IMR-90 (cell line): ENCODE measurements at regions not wholly inside any gene's neighbourhood (a gene's known extent, or its start where the extent isn't known, plus 50 kb on each side); places are given as distances from the start of the nearest gene placed in this dataset.

Source experiments
- ATAC-seq: fragments of 200-7000 bp; cut with Tn5 transposase; 2 replicates; pipeline ENCODE4 v1.9.1; 2020; ENCODE audit warnings: low read depth, mild to moderate bottlenecking, moderate library complexity
- BruUV-seq: library from RNA; stranded (reverse); fragments of 400-500 nt; replicated peaks from 2 replicates; lab custom pipeline; 2021; lab: Mats Ljungman, UMichigan
- CTCF ChIA-PET: fragments of 300-600 bp; formaldehyde crosslinking; extraction: SDS; loops from one replicate; lab custom pipeline; 2021; ENCODE audit warnings: antibody characterized with exemption; lab: Yijun Ruan, JAX
- POLR2A ChIA-PET: fragments of 300-600 bp; sonication (Branson Sonifier 250); formaldehyde crosslinking; loops from one replicate; lab custom pipeline; 2022; ENCODE audit warnings: antibody characterized with exemption; ENCODE audit not compliant: unreplicated experiment; lab: Charles Lee
- DNase-seq: peaks from one replicate; pipeline ENCODE4 v3.0.0; 2013
- H2AFZ ChIP-seq: replicated peaks from 2 replicates; pipeline ENCODE3; 2013; ENCODE audit warnings: low read length, mild to moderate bottlenecking; ENCODE audit not compliant: poor library complexity
- H2AK5ac ChIP-seq: 2 replicates; pipeline ENCODE4 v1.6.1; 2013; ENCODE audit warnings: low read depth, low read length, inconsistent platforms
- H2AK9ac ChIP-seq: replicated peaks from 2 replicates; pipeline ENCODE3; 2013; ENCODE audit warnings: mild to moderate bottlenecking, low read depth, low read length, moderate library complexity; ENCODE audit not compliant: poor library complexity
- H2BK120ac ChIP-seq: 2 replicates; pipeline ENCODE4 v1.6.1; 2013; ENCODE audit warnings: low read depth, low read length, inconsistent platforms
- H2BK15ac ChIP-seq: 3 replicates; pipeline ENCODE4 v1.6.1; 2013; ENCODE audit warnings: low read depth, low read length, inconsistent platforms
- H2BK20ac ChIP-seq: 2 replicates; pipeline ENCODE4 v1.6.1; 2013; ENCODE audit warnings: low read depth, mild to moderate bottlenecking, inconsistent platforms, low read length, moderate library complexity
- H2BK5ac ChIP-seq: 2 replicates; pipeline ENCODE4 v1.6.1; 2013; ENCODE audit warnings: mild to moderate bottlenecking, low read depth, low read length, inconsistent platforms; ENCODE audit not compliant: poor library complexity, severe bottlenecking
- H3K14ac ChIP-seq: replicated peaks from 2 replicates; pipeline ENCODE4 v1.6.1; 2013; ENCODE audit warnings: low read depth, low read length, inconsistent platforms
- H3K18ac ChIP-seq: 2 replicates; pipeline ENCODE4 v1.6.1; 2013; ENCODE audit warnings: low read depth, low read length, control low read depth
- H3K23ac ChIP-seq: 2 replicates; pipeline ENCODE4 v1.6.1; 2013; ENCODE audit warnings: low read depth, low read length, inconsistent platforms
- H3K27ac ChIP-seq: 2 replicates; pipeline ENCODE4 v1.5.1; 2013; ENCODE audit warnings: mild to moderate bottlenecking, control low read depth, low read length; ENCODE audit not compliant: insufficient read depth
- H3K27me3 ChIP-seq: 2 replicates; pipeline ENCODE4 v1.6.1; 2013; ENCODE audit warnings: low read length; ENCODE audit not compliant: control insufficient read depth, insufficient read depth
- H3K36me3 ChIP-seq: 2 replicates; pipeline ENCODE4 v1.6.1; 2013; ENCODE audit warnings: low read length, mixed read lengths; ENCODE audit not compliant: control insufficient read depth, insufficient read depth
- H3K4ac ChIP-seq: 2 replicates; pipeline ENCODE4 v1.6.1; 2013; ENCODE audit warnings: low read depth, low read length, inconsistent platforms
- H3K4me1 ChIP-seq: 2 replicates; pipeline ENCODE4 v1.6.1; 2013; ENCODE audit warnings: low read length, mixed read lengths; ENCODE audit not compliant: control insufficient read depth, insufficient read depth
- H3K4me2 ChIP-seq: 2 replicates; pipeline ENCODE4 v1.6.1; 2013; ENCODE audit warnings: low read depth, mild to moderate bottlenecking, control low read depth, low read length, moderate library complexity
- H3K4me3 ChIP-seq: 2 replicates; pipeline ENCODE4 v1.5.1; 2013; ENCODE audit warnings: low read depth, mild to moderate bottlenecking, control low read depth, low read length, moderate library complexity; ENCODE audit not compliant: insufficient read depth
- H3K56ac ChIP-seq: 2 replicates; pipeline ENCODE4 v1.6.1; 2013; ENCODE audit warnings: low read length, inconsistent platforms; ENCODE audit not compliant: insufficient read depth; ENCODE audit errors: extremely low read depth
- H3K79me1 ChIP-seq, 2 experiments: 2 replicates each; pipeline ENCODE4 v1.6.1; 2013; ENCODE audit warnings: low read length in 2 of 2, inconsistent platforms in 1 of 2, low read depth in 1 of 2
- H3K9ac ChIP-seq: 2 replicates; pipeline ENCODE4 v1.6.1; 2013; ENCODE audit warnings: low read depth, low read length, control low read depth
- H3K9me1 ChIP-seq: 2 replicates; pipeline ENCODE4 v1.6.1; 2013; ENCODE audit warnings: low read length, inconsistent platforms; ENCODE audit not compliant: insufficient read depth
- H3K9me3 ChIP-seq: 2 replicates; pipeline ENCODE4 v1.6.1; 2013; ENCODE audit warnings: low read length; ENCODE audit not compliant: control insufficient read depth, insufficient read depth
- H4K20me1 ChIP-seq: 2 replicates; pipeline ENCODE4 v1.6.1; 2013; ENCODE audit warnings: low read length, inconsistent platforms; ENCODE audit not compliant: insufficient read depth
- H4K5ac ChIP-seq: 2 replicates; pipeline ENCODE4 v1.6.1; 2013; ENCODE audit warnings: mild to moderate bottlenecking, low read depth, low read length, control low read depth
- H4K8ac ChIP-seq, 2 experiments: 2 replicates each; pipeline ENCODE4 v1.6.1; 2013; ENCODE audit warnings: low read depth in 2 of 2, low read length in 2 of 2, control low read depth in 1 of 2, inconsistent platforms in 1 of 2
- H4K91ac ChIP-seq: 2 replicates; pipeline ENCODE4 v1.6.1; 2013; ENCODE audit warnings: low read depth, low read length, inconsistent platforms; ENCODE audit not compliant: insufficient read depth
- BHLHE40 ChIP-seq: fragments of 150-350 bp; IDR thresholded peaks from 2 replicates; pipeline ENCODE4 v1.6.1; 2016; ENCODE audit warnings: mild to moderate bottlenecking, low read depth, low read length
- CEBPB ChIP-seq: IDR thresholded peaks from 2 replicates; pipeline ENCODE4 v1.6.1; 2012; ENCODE audit warnings: low read depth, low read length, improper control_type of control experiment
- CHD1 ChIP-seq: IDR thresholded peaks from 2 replicates; pipeline ENCODE4 v1.6.1; 2012; ENCODE audit warnings: low read depth, low read length, improper control_type of control experiment
- ELK1 ChIP-seq: fragments of 150-350 bp; IDR thresholded peaks from 2 replicates; pipeline ENCODE4 v1.6.1; 2016; ENCODE audit warnings: low read depth, mild to moderate bottlenecking, low read length, moderate library complexity, borderline replicate concordance
- FOS ChIP-seq: fragments of 150-350 bp; IDR thresholded peaks from 2 replicates; pipeline ENCODE4 v1.6.1; 2016; ENCODE audit warnings: low read depth, low read length
- MAFK ChIP-seq: IDR thresholded peaks from 2 replicates; pipeline ENCODE4 v1.6.1; 2012; ENCODE audit warnings: low read depth, low read length, improper control_type of control experiment
- MAZ ChIP-seq: IDR thresholded peaks from 2 replicates; pipeline ENCODE4 v1.6.1; 2012; ENCODE audit warnings: low read depth, mild to moderate bottlenecking, low read length, improper control_type of control experiment, moderate library complexity, borderline replicate concordance
- MXI1 ChIP-seq: IDR thresholded peaks from 2 replicates; pipeline ENCODE4 v1.6.1; 2012; ENCODE audit warnings: low read depth, mild to moderate bottlenecking, low read length, moderate library complexity, borderline replicate concordance
- POLR2A ChIP-seq: IDR thresholded peaks from 2 replicates; pipeline ENCODE4 v1.6.1; 2012; ENCODE audit warnings: mild to moderate bottlenecking, low read depth, low read length
- RAD21 ChIP-seq: IDR thresholded peaks from 2 replicates; pipeline ENCODE4 v1.6.1; 2012; ENCODE audit warnings: low read length, improper control_type of control experiment
- RFX5 ChIP-seq: IDR thresholded peaks from 2 replicates; pipeline ENCODE4 v1.8.0; 2012; ENCODE audit warnings: low read depth, mild to moderate bottlenecking, low read length, moderate library complexity
- SMC3 ChIP-seq: fragments of 150-350 bp; IDR thresholded peaks from 2 replicates; pipeline ENCODE4 v1.6.1; 2016; ENCODE audit warnings: low read depth, mild to moderate bottlenecking, antibody characterized with exemption, low read length, moderate library complexity
- USF2 ChIP-seq: fragments of 150-350 bp; IDR thresholded peaks from 2 replicates; pipeline ENCODE4 v1.6.1; 2017; ENCODE audit warnings: mild to moderate bottlenecking, antibody characterized with exemption, low read length, low read depth
- WGBS, 2 experiments: methylation state at CpG; one replicate each; pipeline versions ENCODE4 v1.1.5 to v1.1.7; 2013; ENCODE audit warnings: missing lambda C conversion rate in 2 of 2; ENCODE audit not compliant: insufficient read length in 1 of 2; ENCODE audit errors: extremely low coverage in 2 of 2; 5-methylcytosine and 5-hydroxymethylcytosine counted together
- dilution Hi-C: fragments of 300-500 bp; cut with HindIII; formaldehyde crosslinking; loops from one replicate; pipeline ENCODE4 v1.14.3; 2018; ENCODE audit warnings: low sequenced_read_pairs; ENCODE audit not compliant: unreplicated experiment
- in situ Hi-C: fragments of 300-500 bp; cut with MboI; formaldehyde crosslinking; loops from 3 replicates; pipeline ENCODE4 v1.14.3; 2019; ENCODE audit warnings: low sequenced_read_pairs, inconsistent platforms, mixed read lengths
- intact Hi-C: fragments of 100-400 bp; cut with micrococcal nuclease; formaldehyde crosslinking; loops from 2 replicates; pipeline ENCODE4 v1.10.0; 2022

GRCh38 chr3:127084401-127084990 lies 101.6 kb downstream of the PLXNA1 start:
- H3K4ac ChIP-seq: no peak overlapping the region
- in situ Hi-C loops: no loop called here
- H3K27me3 ChIP-seq: peaks cover 24% of the 10 kb centered on the region
- H3K4me2 ChIP-seq: no peak overlapping the region
- intact Hi-C loops: no loop called here
- H3K9me1 ChIP-seq: no peaks in the 10 kb centered on the region; the same call in 1 of the 2 replicates
- no peak for DNase-seq
- H2AK5ac ChIP-seq: no peak overlapping the region
- H3K4me1 ChIP-seq: no peaks in the 10 kb centered on the region
- no peak overlapping the region for H4K5ac ChIP-seq
- no peak overlapping the region for H3K14ac ChIP-seq
- no peak overlapping the region for H3K56ac ChIP-seq
- H2BK15ac ChIP-seq: no peak overlapping the region
- dilution Hi-C loops: no loop called here
- no TSS peak for BruUV-seq
- H3K18ac ChIP-seq: no peak overlapping the region
- no peak overlapping the region for H4K91ac ChIP-seq
- H2BK20ac ChIP-seq: no peak overlapping the region
- H3K36me3 ChIP-seq: no peaks in the 10 kb centered on the region
- H4K8ac ChIP-seq: no peak overlapping the region
- no peak overlapping the region for H3K9ac ChIP-seq
- TF ChIP-seq MAFK (no peak), ELK1 (no peak), USF2 (no peak), RAD21 (no peak), RFX5 (no peak), SMC3 (no peak), POLR2A (no peak), BHLHE40 (no peak), CEBPB (no peak), CHD1 (no peak), MAZ (no peak), FOS (no peak), MXI1 (no peak)
- CTCF ChIA-PET: no interaction called here
- no peak overlapping the region for H2BK120ac ChIP-seq
- H3K9me3 ChIP-seq: no peaks in the 10 kb centered on the region
- H3K27ac ChIP-seq: no peak overlapping the region
- no peak overlapping the region for H3K23ac ChIP-seq
- H2BK5ac ChIP-seq: no peak overlapping the region
- WGBS, 2 experiments: 56% methylated on average over 5 of the region's 10 CpGs; no CpG with 5 or more reads in 1 of the 2 experiments
- H2AK9ac ChIP-seq: no peak overlapping the region
- H4K20me1 ChIP-seq: no peaks in the 10 kb centered on the region
- H3K79me1 ChIP-seq: no peaks in the 10 kb centered on the region
- no peak overlapping the region for H3K4me3 ChIP-seq
- no peak overlapping the region for H2AFZ ChIP-seq
- POLR2A ChIA-PET: no interaction called here
- ATAC-seq: no peak
